ENCODE measurements at regions not wholly inside any gene's neighbourhood (a gene's known extent, or its start where the extent isn't known, plus 50 kb on each side); places are given as distances from the start of the nearest gene placed in this dataset.
"Not testable (repeated sequence)": the region's sequence is repeated elsewhere in the genome, so short reads cannot be mapped to it uniquely, and the experiment has no call there.

GRCh38 chr2:183919167-183919566, 679.2 kb upstream of the ZNF804A start:
- DNase-seq (ENCODE audit: low read depth), result no peak

- no peak for DNase-seq (ENCODE audit: low read depth)
Measured at GRCh38 chr2:183919926-183920325, 678.4 kb upstream of the ZNF804A start.

- no peak for DNase-seq (ENCODE audit: low read depth)
Measured at GRCh38 chr2:183925281-183925680, 673.0 kb upstream of the ZNF804A start.

- no peak for DNase-seq (ENCODE audit: low read depth)
Measured at GRCh38 chr2:183926433-183926832, 671.9 kb upstream of the ZNF804A start.

- DNase-seq (ENCODE audit: low read depth), result no peak
Measured at GRCh38 chr2:183927406-183928325, 670.7 kb upstream of the ZNF804A start.

- no peak for DNase-seq (ENCODE audit: low read depth)
Measured at GRCh38 chr2:183935005-183935404, 663.3 kb upstream of the ZNF804A start.

GRCh38 chr2:183937220-183937619, 661.1 kb upstream of the ZNF804A start:
- DNase-seq (ENCODE audit: low read depth), result no peak

GRCh38 chr2:183946193-183946592, 652.1 kb upstream of the ZNF804A start:
- no peak for DNase-seq (ENCODE audit: low read depth)

- DNase-seq (ENCODE audit: low read depth), result no peak
Measured at GRCh38 chr2:183948861-183949260, 649.5 kb upstream of the ZNF804A start.

- no peak for DNase-seq (ENCODE audit: low read depth)
Measured at GRCh38 chr2:183950673-183951072, 647.7 kb upstream of the ZNF804A start.

GRCh38 chr2:183951630-183952029, 646.7 kb upstream of the ZNF804A start:
- no peak for DNase-seq (ENCODE audit: low read depth)

GRCh38 chr2:183952741-183953140, 645.6 kb upstream of the ZNF804A start:
- DNase-seq (ENCODE audit: low read depth), result no peak

GRCh38 chr2:183963609-183964008, 634.7 kb upstream of the ZNF804A start:
- no peak for DNase-seq (ENCODE audit: low read depth)

- no peak for DNase-seq (ENCODE audit: low read depth)
Measured at GRCh38 chr2:183964565-183964964, 633.8 kb upstream of the ZNF804A start.

- no peak for DNase-seq (ENCODE audit: low read depth)
Measured at GRCh38 chr2:183967756-183968155, 630.6 kb upstream of the ZNF804A start.

- not testable (repeated sequence) for DNase-seq (ENCODE audit: low read depth)
Measured at GRCh38 chr2:183975676-183976075, 622.7 kb upstream of the ZNF804A start.

GRCh38 chr2:183984871-183985270, 613.5 kb upstream of the ZNF804A start:
- no peak for DNase-seq (ENCODE audit: low read depth)

GRCh38 chr2:183991968-183992367, 606.4 kb upstream of the ZNF804A start:
- no peak for DNase-seq (ENCODE audit: low read depth)

- no peak for DNase-seq (ENCODE audit: low read depth)
Measured at GRCh38 chr2:183993052-183993451, 605.3 kb upstream of the ZNF804A start.

GRCh38 chr2:183995632-183996031, 602.7 kb upstream of the ZNF804A start:
- no peak for DNase-seq (ENCODE audit: low read depth)

GRCh38 chr2:183996825-183997793, 601.2 kb upstream of the ZNF804A start:
- no peak for DNase-seq (ENCODE audit: low read depth)

GRCh38 chr2:183998041-183998796, 600.1 kb upstream of the ZNF804A start:
- no peak for DNase-seq (ENCODE audit: low read depth)

All from Daoy (cell line).